ENCODE measurements at regions not wholly inside any gene's neighbourhood (a gene's known extent, or its start where the extent isn't known, plus 50 kb on each side); places are given as distances from the start of the nearest gene placed in this dataset.
"Not testable (repeated sequence)": the region's sequence is repeated elsewhere in the genome, so short reads cannot be mapped to it uniquely, and the experiment has no call there.

GRCh38 chr11:92045301-92045700 lies 179.3 kb upstream of the FAT3 start:
- no peaks in the 10 kb centered on the region for H3K9me3 ChIP-seq

GRCh38 chr11:92035488-92035887 lies 189.1 kb upstream of the FAT3 start:
- Histone ChIP-seq H3K27me3 (ENCODE audit: insufficient read depth in 3 of 3, low read length in 2 of 3) (no peaks in the 10 kb centered on the region), H3K27ac (no peak overlapping the region), H3K4me3 (no peak overlapping the region), H3K36me3 (ENCODE audit: insufficient read depth in 1 of 2, low read depth in 1 of 2) (no peaks in the 10 kb centered on the region), H3K9me3 (no peaks in the 10 kb centered on the region), H3K4me1 (no peaks in the 10 kb centered on the region)
- DNase-seq (no peak), ATAC-seq (no peak)
- intact Hi-C loops (cut with DNase I): no loop called here
- TF ChIP-seq CTCF (IDR thresholded peaks at IDR 0.05): no peak
- 85 to 96% (median 90%) methylated on average over 1 of the region's 1 CpG for WGBS, 3 donors

More at GRCh38 chr11:92045301-92045700, 179.3 kb upstream of the FAT3 start:
- no peak for TF ChIP-seq CTCF (IDR thresholded peaks at IDR 0.05)
- Histone ChIP-seq H3K4me3 (no peak overlapping the region), H3K4me1 (no peaks in the 10 kb centered on the region), H3K27me3 (ENCODE audit: insufficient read depth in 3 of 3, low read length in 2 of 3) (no peaks in the 10 kb centered on the region), H3K27ac (no peak overlapping the region), H3K36me3 (ENCODE audit: insufficient read depth in 1 of 2, low read depth in 1 of 2) (no peaks in the 10 kb centered on the region)
- intact Hi-C loops (cut with DNase I): no loop called here
- DNase-seq (no peak), ATAC-seq (no peak)

GRCh38 chr11:92027136-92027535 lies 197.5 kb upstream of the FAT3 start:
- H3K36me3 ChIP-seq (ENCODE audit: insufficient read depth in 1 of 2, low read depth in 1 of 2); H3K4me1 ChIP-seq; intact Hi-C loops (cut with DNase I); DNase-seq; H3K27me3 ChIP-seq (ENCODE audit: insufficient read depth in 3 of 3, low read length in 2 of 3); H3K9me3 ChIP-seq; ATAC-seq; H3K4me3 ChIP-seq; H3K27ac ChIP-seq: not testable (repeated sequence)
- 83 to 89% (median 85%) methylated on average over 16 of the region's 16 CpGs for WGBS, 3 donors

- WGBS, 3 donors: 88 to 90% (median 88%) methylated on average over 7 of the region's 7 CpGs
These were observed 198.0 kb upstream of the FAT3 start for GRCh38 chr11:92026664-92027063.

GRCh38 chr11:92024788-92025187 lies 199.8 kb upstream of the FAT3 start:
- intact Hi-C loops (cut with DNase I): no loop called here
- H3K27me3 ChIP-seq (ENCODE audit: insufficient read depth in 3 of 3, low read length in 2 of 3): peaks cover 0 to 2% (median 0%) of the 10 kb centered on the region in 3 donors
- H3K9me3 ChIP-seq: no peaks in the 10 kb centered on the region
- H3K4me3 ChIP-seq: no peak overlapping the region
- DNase-seq: no peak
- no peak overlapping the region for H3K27ac ChIP-seq
- H3K36me3 ChIP-seq (ENCODE audit: insufficient read depth in 1 of 2, low read depth in 1 of 2): no peaks in the 10 kb centered on the region
- no peaks in the 10 kb centered on the region for H3K4me1 ChIP-seq
- TF ChIP-seq CTCF (IDR thresholded peaks at IDR 0.05): no peak
- 76 to 82% (median 78%) methylated on average over 2 of the region's 2 CpGs for WGBS, 3 donors
- no peak for ATAC-seq

More at GRCh38 chr11:92026664-92027063, 198.0 kb upstream of the FAT3 start:
- intact Hi-C loops (cut with DNase I): no loop called here
- DNase-seq (no peak), ATAC-seq (no peak)
- H3K9me3 ChIP-seq: no peaks in the 10 kb centered on the region
- no peak overlapping the region for H3K27ac ChIP-seq
- no peaks in the 10 kb centered on the region for H3K36me3 ChIP-seq (ENCODE audit: insufficient read depth in 1 of 2, low read depth in 1 of 2)
- no peak for TF ChIP-seq CTCF (IDR thresholded peaks at IDR 0.05)
- H3K27me3 ChIP-seq (ENCODE audit: insufficient read depth in 3 of 3, low read length in 2 of 3): peaks cover 0 to 2% (median 0%) of the 10 kb centered on the region in 3 donors
- H3K4me1 ChIP-seq: no peaks in the 10 kb centered on the region
- H3K4me3 ChIP-seq: no peak overlapping the region

Measured in psoas muscle (tissue), 7 donors.